NCI-H524 (cell line): ENCODE measurements at regions not wholly inside any gene's neighbourhood (a gene's known extent, or its start where the extent isn't known, plus 50 kb on each side); places are given as distances from the start of the nearest gene placed in this dataset.

Experiments used
- DNase-seq, 2 experiments: peaks; one replicate each; lab custom pipeline; 2025; lab: John Stamatoyannopoulos, UW

DNA sequence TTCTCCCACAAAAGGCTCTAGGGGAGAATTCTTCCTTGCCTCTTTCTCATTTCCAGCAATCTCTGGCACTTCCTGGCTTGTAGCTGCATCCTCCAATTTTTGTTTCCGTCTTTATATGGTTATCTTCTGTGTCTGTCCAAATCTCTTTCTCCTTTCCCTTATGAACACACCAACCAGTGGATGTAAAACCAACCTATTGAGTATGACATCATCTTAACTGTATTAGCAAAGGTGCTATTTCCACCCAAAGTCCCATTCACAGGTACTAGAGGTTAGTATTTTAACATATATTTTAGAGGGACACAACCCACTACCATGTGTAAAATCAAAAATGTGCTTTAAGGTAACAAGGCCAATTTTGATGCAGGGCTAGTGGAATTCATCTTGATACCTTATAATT lies 129.0 kb downstream of the RAP2A start:
- no peak for DNase-seq

DNA sequence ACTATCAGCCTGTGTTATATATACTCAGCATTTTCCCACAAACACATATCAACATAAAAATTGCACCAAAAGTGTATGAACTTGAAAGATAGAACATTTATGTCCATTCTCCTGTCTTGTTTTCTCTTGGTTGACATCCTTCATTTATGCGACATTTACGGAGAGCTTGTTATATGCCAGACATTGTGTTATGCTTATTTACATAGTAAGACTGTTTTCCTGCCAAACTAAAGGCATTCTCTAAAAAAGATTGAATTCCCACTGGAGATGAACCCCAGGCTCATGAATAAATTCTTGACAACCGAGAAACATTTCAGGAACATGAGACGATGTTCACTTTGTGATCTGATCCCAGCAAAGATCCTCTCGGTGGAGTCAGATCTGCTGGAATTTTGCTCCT lies 131.0 kb downstream of the RAP2A start:
- no peak for DNase-seq

DNA sequence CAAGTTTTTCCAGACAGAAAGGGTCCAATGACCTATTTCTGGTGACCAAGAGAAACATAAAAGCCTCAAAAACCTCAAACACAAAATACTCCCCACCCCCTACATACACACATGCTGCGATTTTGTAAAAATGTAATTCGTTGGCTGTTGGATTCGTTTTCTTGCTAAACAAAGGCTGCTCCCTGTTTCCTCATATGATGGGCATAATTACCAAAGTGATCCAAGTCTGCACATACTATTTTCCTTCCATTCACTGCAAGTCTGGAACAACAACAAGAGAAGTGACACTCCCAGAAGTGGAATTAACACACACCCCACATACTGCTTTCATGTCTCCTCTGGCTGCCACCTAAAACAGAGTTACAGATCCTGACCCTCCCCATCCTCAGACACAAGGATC lies 131.9 kb downstream of the RAP2A start:
- no peak for DNase-seq

DNA sequence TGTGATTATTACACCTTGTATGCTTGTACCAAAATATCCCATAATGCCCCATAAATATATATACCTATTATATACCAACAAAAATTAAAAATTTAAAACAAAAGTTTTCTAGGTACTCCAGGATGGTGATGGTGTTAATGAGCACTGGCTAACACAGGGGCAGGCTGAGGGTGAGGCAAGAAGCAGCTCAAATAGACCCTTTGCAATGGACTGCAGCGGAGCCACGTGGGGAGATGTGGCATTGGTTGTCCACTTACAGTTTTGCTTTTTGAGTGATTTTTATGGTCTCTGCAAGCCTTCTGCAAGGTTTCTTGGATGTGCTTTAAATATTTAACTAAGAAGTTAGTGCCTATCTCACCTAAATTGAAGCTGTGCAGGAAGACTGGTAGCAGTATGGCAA lies 132.9 kb downstream of the RAP2A start:
- no peak for DNase-seq

DNA sequence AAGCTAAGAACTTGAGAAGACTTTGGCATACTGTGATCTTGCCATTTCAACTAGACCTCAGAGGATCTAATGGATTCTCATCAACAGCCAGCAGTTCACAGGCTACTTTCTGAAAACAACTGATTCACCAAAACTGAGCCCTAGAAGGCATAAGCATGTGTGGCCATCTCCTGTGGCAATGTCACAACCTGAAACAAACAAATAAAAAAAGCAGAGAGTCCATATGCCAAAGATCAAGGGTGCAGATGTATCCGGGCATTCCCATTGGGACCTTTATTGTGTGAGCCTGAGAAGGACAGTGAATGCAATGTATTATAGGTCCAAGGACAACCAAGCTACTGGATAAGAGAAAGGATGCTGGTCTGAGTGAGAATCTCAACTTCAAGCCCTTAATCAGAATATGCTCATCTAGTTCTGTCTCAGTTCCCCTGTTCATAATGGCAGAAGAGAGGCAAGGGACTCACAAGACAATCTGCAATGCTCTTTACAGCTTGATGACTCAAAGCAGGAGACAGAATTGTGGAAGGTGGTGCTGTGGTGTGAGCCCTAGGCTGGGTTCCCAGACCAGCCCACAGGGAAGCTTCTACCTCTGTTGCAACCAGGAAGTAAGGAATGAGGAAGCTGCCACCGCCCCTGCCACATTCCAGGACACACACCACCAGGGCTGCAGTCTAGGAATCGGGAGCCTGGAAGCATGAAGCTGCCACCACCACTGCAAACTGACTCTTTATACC lies 133.7 kb downstream of the RAP2A start:
- no peak for DNase-seq

DNA sequence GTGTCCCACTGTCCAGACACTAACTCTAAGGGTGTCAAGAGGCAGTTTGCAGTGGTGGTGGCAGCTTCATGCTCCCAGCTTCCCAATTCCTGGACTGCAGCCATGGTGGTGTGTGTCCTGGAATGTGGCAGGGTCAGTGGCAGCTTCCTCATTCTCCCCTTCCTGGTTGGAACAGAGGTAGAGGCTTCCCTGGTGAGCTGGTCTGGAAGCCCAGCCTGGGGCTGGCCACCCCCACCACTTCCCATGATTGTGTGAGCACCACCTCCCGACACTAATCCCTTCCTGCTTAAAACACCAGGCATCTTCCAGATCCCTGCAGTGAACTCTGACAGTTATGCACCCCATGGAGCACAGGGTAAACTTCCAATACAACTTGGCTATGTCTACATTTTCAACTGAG lies 134.9 kb downstream of the RAP2A start:
- DNase-seq, result no peak

DNA sequence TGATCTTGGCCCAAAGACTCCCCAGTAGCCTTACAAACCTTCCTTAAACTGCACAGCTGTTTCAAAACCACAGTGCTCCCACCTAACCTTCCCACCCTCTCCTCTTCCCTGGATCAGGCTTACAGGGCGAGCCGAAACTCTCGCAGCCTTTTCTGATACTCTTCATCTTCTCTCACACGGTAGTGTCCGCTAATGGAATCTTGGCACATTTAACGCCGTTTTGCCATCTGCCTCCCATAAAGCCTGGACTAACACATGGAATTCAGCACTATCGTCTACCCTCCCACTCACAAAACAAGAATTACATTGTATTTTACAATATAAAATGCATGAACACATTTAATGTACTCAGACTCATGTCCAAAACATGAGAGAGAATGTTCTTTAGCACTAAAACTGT lies 135.9 kb downstream of the RAP2A start:
- DNase-seq, result peak; percentile 26 to 32

DNA sequence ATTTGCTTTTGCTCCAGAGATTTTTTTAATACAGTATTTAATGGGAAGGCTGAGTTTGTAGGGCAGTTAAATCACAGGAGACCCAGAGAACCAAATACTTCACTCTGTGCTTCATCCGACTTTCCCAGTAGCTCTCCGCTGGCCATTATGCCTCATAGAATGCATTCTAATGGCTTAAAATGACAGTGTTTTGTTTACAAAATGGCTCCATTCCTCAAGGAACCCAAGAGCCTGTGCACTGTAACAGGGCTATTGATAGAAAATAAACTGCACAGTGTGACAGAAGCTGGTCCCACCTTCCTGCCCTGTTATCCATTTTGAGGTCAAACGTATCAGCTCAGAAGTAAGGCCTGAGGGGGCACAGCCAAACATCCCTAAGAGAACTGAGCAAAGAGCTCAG lies 136.5 kb downstream of the RAP2A start:
- DNase-seq, result no peak

DNA sequence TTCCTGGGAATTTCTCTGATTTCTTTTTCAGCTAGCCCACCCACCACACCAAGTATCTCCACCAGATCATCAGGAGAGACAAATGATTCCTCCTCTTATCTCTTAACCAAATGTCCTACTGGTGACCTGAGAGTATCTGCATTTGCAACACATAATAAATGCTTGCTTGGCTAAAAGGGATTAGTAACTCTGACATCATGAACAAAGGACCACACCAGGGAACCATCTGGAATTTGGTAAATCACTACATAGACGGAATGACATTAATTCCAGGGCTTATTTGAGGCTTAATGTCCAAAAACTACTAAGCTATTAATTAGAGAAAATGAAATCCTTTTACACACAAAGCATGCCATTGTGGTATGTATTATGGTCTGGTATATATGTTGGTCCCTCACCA lies 139.0 kb downstream of the RAP2A start:
- DNase-seq, result peak; percentile 56 to 84

DNA sequence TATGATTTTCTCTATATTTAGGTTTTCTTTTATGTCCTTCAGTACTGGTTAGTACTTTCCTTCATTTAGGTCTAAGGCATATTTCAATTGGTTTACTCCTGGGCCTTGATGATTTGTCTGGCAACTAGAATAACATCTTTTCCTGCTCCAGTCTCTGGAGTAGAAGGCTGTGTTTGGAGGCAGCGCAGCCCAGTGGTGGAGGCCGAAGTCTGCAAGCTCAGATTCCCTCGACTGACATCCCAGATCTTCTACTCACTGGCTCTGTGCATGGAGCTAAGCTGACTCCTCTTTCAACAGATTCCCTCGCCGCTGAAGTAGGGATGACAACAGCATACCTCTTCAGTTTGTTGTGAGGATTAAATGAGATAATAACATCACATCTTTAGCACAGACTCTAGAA lies 141.0 kb downstream of the RAP2A start:
- peak in 1 of 2 experiments; percentile 12 for DNase-seq

DNA sequence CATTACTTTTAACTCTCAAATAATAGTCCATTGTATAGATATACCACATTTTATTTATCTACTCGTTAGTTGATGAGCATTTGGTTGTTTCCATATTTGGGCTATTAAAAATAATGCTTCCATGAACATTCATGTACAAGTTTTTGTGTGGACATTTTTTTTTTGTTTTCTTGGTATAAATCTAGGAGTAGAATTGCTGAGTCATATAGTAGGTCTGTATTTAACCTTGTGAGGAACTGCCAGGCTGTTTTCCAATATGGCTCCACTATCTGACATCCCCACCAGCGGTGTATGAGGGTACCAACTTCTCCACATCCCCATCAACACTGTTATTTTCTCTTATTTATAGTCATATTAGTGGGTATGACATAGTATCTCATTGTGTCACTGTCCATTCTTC lies 143.1 kb downstream of the RAP2A start:
- DNase-seq, result no peak

DNA sequence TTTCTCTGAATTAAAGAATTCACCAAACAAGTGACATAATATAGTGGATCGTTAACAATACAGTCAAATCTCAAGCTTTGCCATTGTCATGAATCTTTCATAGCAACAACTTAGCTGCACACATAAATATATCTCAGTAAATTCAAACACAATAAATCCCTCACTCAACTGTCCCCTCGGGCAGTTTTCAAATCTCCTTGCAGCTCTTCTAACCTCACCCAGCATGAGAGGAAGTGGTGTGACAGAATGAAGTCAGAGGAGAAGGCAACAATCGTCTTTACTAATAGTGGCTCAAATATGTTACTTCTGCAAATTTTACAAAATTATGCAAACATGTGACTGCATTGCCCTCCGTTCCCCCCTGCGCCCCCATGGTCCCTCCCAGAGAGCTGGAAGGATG lies 148.2 kb downstream of the RAP2A start:
- DNase-seq, result no peak

DNA sequence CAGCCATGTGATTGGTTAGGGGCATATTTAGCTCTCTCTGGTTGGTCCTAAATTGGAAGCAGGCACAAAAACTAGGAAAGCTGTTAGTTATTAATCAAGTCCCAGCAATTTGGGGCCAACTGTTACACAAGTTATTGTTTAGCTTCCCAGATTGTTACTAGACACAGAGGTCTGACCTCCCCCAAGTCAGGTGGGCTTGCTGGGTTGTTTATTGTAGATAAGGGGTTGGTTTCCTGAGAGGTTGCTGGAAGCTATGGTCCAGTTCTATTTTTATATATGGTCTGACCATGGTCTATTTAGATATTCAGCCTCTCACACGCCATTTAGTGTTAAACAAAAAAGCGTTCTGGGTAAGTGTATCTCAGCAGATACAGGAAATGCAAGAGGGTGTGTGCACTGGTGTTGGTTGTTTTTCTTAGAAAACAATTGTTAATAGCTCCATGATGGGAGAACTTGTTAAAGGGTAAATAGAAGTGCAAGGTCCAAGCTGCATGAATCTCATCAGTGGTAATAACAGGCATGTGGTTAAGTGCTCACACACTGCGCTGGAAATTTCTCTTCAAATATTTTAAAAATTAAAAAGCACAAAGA lies 150.0 kb downstream of the RAP2A start:
- DNase-seq, result no peak

DNA sequence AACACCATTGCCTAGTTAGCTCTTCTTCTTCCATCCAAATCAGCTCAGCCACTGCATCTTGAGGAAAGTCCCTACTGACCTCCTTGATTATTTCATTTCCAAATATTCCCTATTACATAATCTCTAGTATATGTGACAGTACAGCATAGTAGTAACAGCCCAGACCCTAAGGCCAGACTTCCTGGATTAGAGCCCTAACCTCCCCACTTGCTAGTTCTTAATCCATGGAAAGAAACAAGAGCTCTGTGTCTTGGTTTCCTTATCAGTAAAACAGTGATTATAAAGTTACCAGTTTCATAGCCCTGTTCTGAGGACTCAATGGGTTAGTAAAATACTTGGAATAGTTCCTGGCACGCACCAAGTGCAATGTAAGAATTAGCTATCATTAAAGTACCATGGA lies 153.0 kb downstream of the RAP2A start:
- no peak for DNase-seq

DNA sequence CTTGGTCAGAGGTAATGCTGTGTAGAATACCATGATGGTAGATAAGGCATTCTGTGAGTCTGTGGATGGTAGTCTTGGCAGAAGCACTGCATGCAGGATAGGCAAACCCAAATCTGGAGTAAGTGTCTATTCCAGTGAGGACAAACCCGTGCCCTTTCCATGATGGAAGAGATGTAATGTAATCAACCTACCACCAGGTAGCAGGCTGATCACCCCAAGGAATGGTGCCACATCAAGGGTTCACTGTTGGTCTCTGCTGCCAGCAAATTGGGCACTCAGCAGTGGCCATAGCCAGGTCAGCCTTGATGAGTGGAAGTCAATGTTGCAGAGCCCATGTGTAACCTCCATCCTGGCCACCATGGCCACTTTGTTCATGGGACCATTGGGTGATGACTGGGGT lies 155.0 kb downstream of the RAP2A start:
- no peak for DNase-seq

DNA sequence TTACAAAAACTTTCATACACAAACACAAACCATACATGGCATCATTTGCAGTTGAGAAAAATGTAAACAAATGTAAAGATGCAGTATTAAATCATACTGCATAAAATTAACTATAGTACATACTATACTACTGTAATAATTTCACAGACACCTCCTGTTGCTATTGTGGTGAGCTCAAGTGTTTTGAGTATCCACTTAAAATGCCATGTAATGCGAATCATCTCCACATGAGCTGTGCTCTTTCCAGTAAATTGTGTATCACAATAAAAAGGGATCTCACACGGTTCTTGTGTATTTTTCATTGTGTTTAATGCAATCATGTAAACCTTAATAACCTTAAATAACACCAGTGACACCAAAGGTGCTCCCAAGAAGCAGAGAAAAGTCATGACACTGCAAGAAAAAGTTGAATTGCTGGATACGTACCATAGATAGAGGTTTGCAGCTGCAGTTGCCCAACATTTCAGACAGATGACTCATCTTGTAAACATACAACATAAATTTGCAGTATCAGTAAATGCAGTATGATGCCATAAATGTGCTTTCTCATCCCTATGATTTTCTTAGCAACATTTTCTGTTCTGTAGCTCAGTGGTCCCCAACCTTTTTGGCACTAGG lies 166.6 kb downstream of the RAP2A start:
- no peak for DNase-seq

DNA sequence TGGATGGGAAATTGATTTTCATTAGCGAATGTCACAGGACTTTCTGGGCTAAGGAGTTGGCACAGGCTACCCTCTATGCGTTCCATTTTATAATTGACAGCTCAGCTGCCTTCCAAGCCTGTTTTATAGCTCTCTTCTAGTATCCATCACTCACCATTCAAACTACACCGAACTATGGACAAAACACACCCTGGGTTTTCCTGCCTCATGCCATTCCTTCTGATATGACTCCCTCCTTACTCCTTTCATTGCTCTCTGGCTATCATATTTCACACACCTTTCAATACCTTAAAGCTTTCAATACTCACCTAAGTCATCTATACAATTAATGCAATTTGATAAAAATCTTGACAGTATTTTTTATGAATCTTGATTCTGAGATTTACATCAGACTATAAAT lies 181.3 kb downstream of the RAP2A start:
- DNase-seq, result no peak

DNA sequence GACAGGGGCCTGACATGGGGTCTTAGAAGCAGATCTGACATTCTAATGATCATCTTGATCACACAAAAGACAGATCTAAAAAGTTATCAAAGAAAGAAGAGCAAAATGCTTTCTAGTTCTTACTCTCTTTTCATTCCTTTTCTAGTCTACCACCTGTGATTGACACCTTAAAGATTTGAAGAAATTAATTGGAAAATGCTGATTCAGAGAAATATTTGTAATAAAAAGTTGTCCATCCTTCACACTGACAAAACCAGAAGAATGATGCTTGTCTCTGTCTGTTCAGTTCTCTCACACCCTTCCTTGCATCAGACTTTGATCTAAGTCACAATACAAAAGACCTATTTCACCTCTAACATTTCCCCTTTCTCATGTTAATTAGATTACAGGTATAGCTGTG lies 182.4 kb downstream of the RAP2A start:
- no peak for DNase-seq

DNA sequence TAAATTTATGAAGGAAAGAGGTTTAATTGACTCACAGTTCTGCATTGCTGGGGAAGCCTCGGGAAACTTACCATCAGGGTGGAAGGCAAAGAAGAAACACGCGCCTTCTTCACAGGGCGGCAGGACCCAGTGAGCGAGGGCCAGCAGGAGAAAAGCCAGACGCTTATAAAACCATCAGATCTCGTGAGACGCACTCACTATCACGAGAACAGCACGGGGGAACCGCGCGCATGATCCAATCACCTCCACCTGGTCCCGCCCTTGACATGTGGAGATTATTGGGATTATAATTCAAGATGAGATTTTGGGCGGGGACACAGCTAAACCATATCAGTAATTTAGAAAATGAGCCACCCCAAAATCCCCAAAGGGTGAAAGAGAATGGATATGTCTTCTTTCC lies 187.1 kb downstream of the RAP2A start:
- no peak for DNase-seq

DNA sequence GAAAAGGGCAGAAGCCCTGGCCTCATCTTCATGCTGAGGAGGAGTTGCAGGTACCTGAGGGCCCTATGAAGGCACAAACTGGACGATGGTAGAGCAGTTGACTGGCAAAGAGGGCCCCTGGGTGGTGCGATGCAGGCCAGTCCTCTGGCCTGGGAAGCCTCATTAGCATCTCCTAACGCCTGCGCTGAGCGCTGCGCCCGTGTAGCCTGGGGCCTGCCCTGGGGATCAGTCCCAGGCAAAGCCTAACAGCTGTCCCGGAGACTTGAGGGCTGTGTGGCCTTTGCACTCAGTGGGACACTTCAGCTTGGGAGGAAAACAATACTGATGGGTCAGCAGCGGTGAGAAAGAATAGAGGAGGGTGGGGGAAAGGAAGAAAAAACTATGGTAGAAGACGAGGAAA lies 187.7 kb downstream of the RAP2A start:
- DNase-seq, result no peak

DNA sequence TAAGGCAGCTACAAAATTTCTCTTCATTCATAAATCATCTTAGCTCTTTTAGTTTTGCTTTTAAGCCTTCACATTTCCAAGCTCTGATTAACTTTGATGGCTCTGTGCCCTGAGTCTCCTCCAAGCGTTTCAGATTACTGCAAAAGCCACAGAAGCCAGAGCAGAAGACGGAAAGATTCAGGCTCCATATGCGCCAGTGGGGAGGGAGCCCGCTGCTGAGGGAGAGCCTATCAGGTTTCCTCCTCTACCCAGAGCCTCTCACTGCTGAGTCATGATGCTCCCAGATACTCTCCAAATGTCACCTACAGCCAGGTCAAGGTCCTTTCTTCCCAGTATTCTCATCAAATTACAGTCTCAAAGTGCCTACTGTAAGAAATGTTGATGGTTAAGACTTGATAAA lies 193.6 kb downstream of the RAP2A start:
- peak; percentile 75 to 88 for DNase-seq

DNA sequence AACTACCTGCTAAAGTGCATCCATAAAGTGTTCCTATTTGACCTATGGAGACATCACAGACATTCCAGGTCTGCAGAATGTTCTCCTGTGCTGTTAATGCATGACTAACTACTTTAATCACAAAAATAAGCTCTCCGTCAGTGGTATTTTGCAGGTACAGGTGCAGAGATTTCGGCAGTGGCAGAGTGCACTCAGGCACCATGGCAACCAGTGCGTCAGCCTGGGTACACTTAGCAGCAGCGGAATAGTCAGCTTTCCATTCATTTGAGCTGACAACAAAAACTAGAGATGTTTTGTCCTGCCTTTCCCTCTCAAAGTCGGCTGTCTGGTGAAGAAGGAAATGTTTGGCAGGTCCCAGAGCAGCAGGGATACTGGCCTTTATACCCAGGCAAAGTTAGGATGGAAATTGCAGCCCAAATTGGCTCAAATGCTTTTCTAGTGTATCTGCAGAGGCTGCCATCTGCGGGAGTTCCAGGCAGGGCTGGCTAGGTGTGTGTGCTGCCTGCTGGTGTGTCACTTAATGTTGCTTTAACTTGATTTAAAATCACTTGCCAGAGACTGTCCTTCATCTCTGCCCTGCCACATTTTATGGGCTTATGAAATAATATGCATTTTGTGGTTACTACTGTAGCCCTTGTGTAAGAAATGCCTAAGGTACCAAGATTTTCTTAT lies 195.8 kb downstream of the RAP2A start:
- peak in 1 of 2 experiments; percentile 33 for DNase-seq

DNA sequence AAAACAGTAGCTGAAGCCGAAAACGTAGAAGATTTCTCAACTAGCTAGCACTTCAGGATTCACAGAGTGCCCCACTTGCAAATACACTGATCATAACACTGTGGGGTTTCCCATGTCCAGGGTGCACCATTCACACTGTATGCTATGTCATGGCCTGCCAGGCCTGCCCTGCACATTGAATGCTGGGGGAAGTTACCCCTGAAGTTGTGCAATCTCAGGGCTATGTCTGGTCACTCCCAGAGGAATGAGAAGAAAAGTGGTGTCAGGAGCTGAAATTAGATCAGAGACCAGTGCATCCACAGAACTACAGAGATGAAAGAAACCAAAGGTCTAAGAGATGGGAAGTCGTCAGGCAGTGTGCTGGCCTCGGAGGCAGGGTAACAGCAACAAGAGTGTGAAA lies 196.8 kb downstream of the RAP2A start:
- DNase-seq, result no peak
